ENCODE measurements at regions not wholly inside any gene's neighbourhood (a gene's known extent, or its start where the extent isn't known, plus 50 kb on each side); places are given as distances from the start of the nearest gene placed in this dataset.

GRCh38 chr14:42014301-42014700 is 407.6 kb downstream of the LRFN5 start:
- TF ChIP-seq POLR2AphosphoS5 (IDR thresholded peaks at IDR 0.05), result no peak
- TF ChIP-seq POLR2A (IDR thresholded peaks at IDR 0.05), result no peak
- TF ChIP-seq EP300 (IDR thresholded peaks at IDR 0.05; ENCODE audit: low read depth), result no peak
- TF ChIP-seq CTCF (IDR thresholded peaks at IDR 0.05), result no peak
